GM12878 (cell line): ENCODE measurements at regions not wholly inside any gene's neighbourhood (a gene's known extent, or its start where the extent isn't known, plus 50 kb on each side); places are given as distances from the start of the nearest gene placed in this dataset.

Source experiments
- E2F4 ChIP-seq: IDR thresholded peaks from 2 replicates; pipeline ENCODE4 v1.6.1; 2012; ENCODE audit warnings: low read depth, low read length, improper control_type of control experiment
- PRDM15 ChIP-seq: fragments of 450-650 bp; formaldehyde crosslinking; IDR thresholded peaks from 2 replicates; pipeline ENCODE4 v1.4.0; 2020; ENCODE audit warnings: mild to moderate bottlenecking, moderate library complexity
- RCOR1 ChIP-seq: conservative IDR thresholded peaks from 2 replicates; pipeline ENCODE4 v1.6.1; 2012; ENCODE audit warnings: low read depth, low read length, improper control_type of control experiment
- ZNF687 ChIP-seq: fragments of 450-650 bp; IDR thresholded peaks from 2 replicates; pipeline ENCODE4 v1.6.1; 2017; ENCODE audit warnings: mild to moderate bottlenecking, moderate library complexity

GRCh38 chr1:58966917-58967740 lies 183.3 kb upstream of the JUN start (continued):
- TF ChIP-seq PRDM15 (CRISPR knock-in tag), result no peak
- no peak for TF ChIP-seq ZNF687
- no peak for TF ChIP-seq E2F4
- no peak for TF ChIP-seq RCOR1
